Panc1 (cell line): ENCODE measurements at regions not wholly inside any gene's neighbourhood (a gene's known extent, or its start where the extent isn't known, plus 50 kb on each side); places are given as distances from the start of the nearest gene placed in this dataset.

Experiments
- ATAC-seq: fragments of 200-7000 bp; cut with Tn5 transposase; 2 replicates; pipeline ENCODE4 v1.9.1; 2020; ENCODE audit warnings: mild to moderate bottlenecking, moderate library complexity
- BruUV-seq: library from RNA; stranded (reverse); fragments of 400-500 nt; replicated peaks from 2 replicates; lab custom pipeline; 2021; lab: Mats Ljungman, UMichigan
- CTCF ChIA-PET: fragments of 300-600 bp; sonication (Branson Sonifier 250); formaldehyde crosslinking; loops from one replicate; lab custom pipeline; 2022; ENCODE audit warnings: antibody characterized with exemption; lab: Charles Lee
- POLR2A ChIA-PET: fragments of 300-600 bp; sonication (Branson Sonifier 250); formaldehyde crosslinking; loops from one replicate; lab custom pipeline; 2022; ENCODE audit warnings: antibody characterized with exemption; lab: Charles Lee
- DNase-seq: peaks from one replicate; pipeline ENCODE4 v3.0.0-alpha.2; 2010; ENCODE audit warnings: low read depth, low spot score
- H3K27ac ChIP-seq: 2 replicates; pipeline ENCODE4 v1.5.1; 2011; ENCODE audit warnings: mild to moderate bottlenecking, low read length, inconsistent platforms
- H3K27me3 ChIP-seq: fragments of 200-500 bp; sonication (Bioruptor generic); 2 replicates; pipeline ENCODE4 v1.6.0; 2014; ENCODE audit warnings: low read length, inconsistent platforms; ENCODE audit not compliant: control insufficient read depth, insufficient read depth
- H3K36me3 ChIP-seq: fragments of 200-500 bp; sonication (Bioruptor generic); 2 replicates; pipeline ENCODE4 v1.5.1; 2014; ENCODE audit warnings: inconsistent platforms, mild to moderate bottlenecking, low read length, moderate library complexity; ENCODE audit not compliant: control insufficient read depth, insufficient read depth
- H3K4me1 ChIP-seq: 2 replicates; pipeline ENCODE4 v1.5.1; 2011; ENCODE audit warnings: inconsistent platforms, mild to moderate bottlenecking, low read length, moderate library complexity; ENCODE audit not compliant: control insufficient read depth, insufficient read depth
- H3K4me3 ChIP-seq, 2 experiments: 2 replicates each; pipeline ENCODE4 v1.5.1; 2011 to 2012; ENCODE audit warnings: low read depth in 2 of 2, low read length in 2 of 2, mild to moderate bottlenecking in 2 of 2, inconsistent platforms in 1 of 2, moderate library complexity in 1 of 2
- H3K9me3 ChIP-seq: fragments of 200-500 bp; sonication (Bioruptor generic); 2 replicates; pipeline ENCODE4 v1.5.1; 2014; ENCODE audit warnings: low read depth, mild to moderate bottlenecking, inconsistent platforms, low read length, moderate library complexity; ENCODE audit not compliant: control insufficient read depth, insufficient read depth
- CTCF ChIP-seq: fragments of 450-650 bp; IDR thresholded peaks from 2 replicates; pipeline ENCODE4 v1.5.1; 2017; ENCODE audit warnings: mild to moderate bottlenecking
- POLR2AphosphoS5 ChIP-seq: IDR thresholded peaks from 2 replicates; pipeline ENCODE4 v1.6.1; 2012; ENCODE audit warnings: mild to moderate bottlenecking, low read depth, low read length, moderate library complexity
- REST ChIP-seq, 2 experiments: IDR thresholded peaks; 2 replicates each; pipeline ENCODE4 v1.6.1; 2011 to 2012; ENCODE audit warnings: low read depth in 2 of 2, control low read depth in 1 of 2, low read length in 1 of 2, mild to moderate bottlenecking in 1 of 2, moderate library complexity in 1 of 2; ENCODE audit not compliant: insufficient read depth in 1 of 2
- SIN3A ChIP-seq: IDR thresholded peaks from 2 replicates; pipeline ENCODE4 v1.6.1; 2012; ENCODE audit warnings: low read depth, mild to moderate bottlenecking, low read length, moderate library complexity, borderline replicate concordance; ENCODE audit not compliant: insufficient read depth
- TCF7L2 ChIP-seq: IDR thresholded peaks from 2 replicates; pipeline ENCODE4 v1.6.1; 2011; ENCODE audit warnings: mild to moderate bottlenecking, low read depth, low read length, inconsistent platforms
- in situ Hi-C: cut with HindIII; loops from 2 replicates; pipeline ENCODE4 v1.10.0; 2016; ENCODE audit warnings: low sequenced_read_pairs, low pct_unique_long_range_greater_than_20kb
- intact Hi-C: fragments of 100-400 bp; cut with micrococcal nuclease; formaldehyde crosslinking; loops from one replicate; pipeline ENCODE4 v1.10.0; 2022; ENCODE audit not compliant: unreplicated experiment

GRCh38 chr13:34748596-34748995 lies 193.5 kb upstream of the NBEA start:
- Histone ChIP-seq H3K4me3 (no peak overlapping the region), H3K4me1 (no peaks in the 10 kb centered on the region), H3K27ac (no peak overlapping the region), H3K36me3 (no peaks in the 10 kb centered on the region), H3K9me3 (no peaks in the 10 kb centered on the region), H3K27me3 (no peaks in the 10 kb centered on the region)
- CTCF ChIA-PET: no interaction called here
- in situ Hi-C loops: no loop called here
- POLR2A ChIA-PET: no interaction called here
- DNase-seq (no peak), ATAC-seq (no peak)
- no TSS peak for BruUV-seq
- TF ChIP-seq POLR2AphosphoS5 (no peak), REST (IDR thresholded peaks at IDR 0.05; ENCODE audit: insufficient read depth in 1 of 2, low read depth in 2 of 2, low read length in 1 of 2) (no peak), SIN3A (no peak), CTCF (no peak), TCF7L2 (no peak)
- intact Hi-C loops: no loop called here

- ATAC-seq (no peak), DNase-seq (no peak)
- ChIA-PET CTCF (no interaction called here), POLR2A (no interaction called here)
- Histone ChIP-seq H3K27me3 (no peaks in the 10 kb centered on the region), H3K36me3 (no peaks in the 10 kb centered on the region), H3K27ac (no peak overlapping the region), H3K9me3 (no peaks in the 10 kb centered on the region), H3K4me3 (no peak overlapping the region), H3K4me1 (no peaks in the 10 kb centered on the region)
- BruUV-seq: no TSS peak
- in situ Hi-C loops (no loop called here), intact Hi-C loops (no loop called here)
- TF ChIP-seq SIN3A: no peak
- no peak for TF ChIP-seq TCF7L2
- TF ChIP-seq REST (IDR thresholded peaks at IDR 0.05; ENCODE audit: insufficient read depth in 1 of 2, low read depth in 2 of 2, low read length in 1 of 2): no peak
- TF ChIP-seq POLR2AphosphoS5: no peak
- no peak for TF ChIP-seq CTCF
These were observed 193.0 kb upstream of the NBEA start for GRCh38 chr13:34749046-34749445.
